COLO668 (cell line): ENCODE measurements at regions not wholly inside any gene's neighbourhood (a gene's known extent, or its start where the extent isn't known, plus 50 kb on each side); places are given as distances from the start of the nearest gene placed in this dataset.

Source experiments
- DNase-seq: peaks from one replicate; lab custom pipeline; 2025; ENCODE audit not compliant: unreplicated experiment; lab: John Stamatoyannopoulos, UW

DNA sequence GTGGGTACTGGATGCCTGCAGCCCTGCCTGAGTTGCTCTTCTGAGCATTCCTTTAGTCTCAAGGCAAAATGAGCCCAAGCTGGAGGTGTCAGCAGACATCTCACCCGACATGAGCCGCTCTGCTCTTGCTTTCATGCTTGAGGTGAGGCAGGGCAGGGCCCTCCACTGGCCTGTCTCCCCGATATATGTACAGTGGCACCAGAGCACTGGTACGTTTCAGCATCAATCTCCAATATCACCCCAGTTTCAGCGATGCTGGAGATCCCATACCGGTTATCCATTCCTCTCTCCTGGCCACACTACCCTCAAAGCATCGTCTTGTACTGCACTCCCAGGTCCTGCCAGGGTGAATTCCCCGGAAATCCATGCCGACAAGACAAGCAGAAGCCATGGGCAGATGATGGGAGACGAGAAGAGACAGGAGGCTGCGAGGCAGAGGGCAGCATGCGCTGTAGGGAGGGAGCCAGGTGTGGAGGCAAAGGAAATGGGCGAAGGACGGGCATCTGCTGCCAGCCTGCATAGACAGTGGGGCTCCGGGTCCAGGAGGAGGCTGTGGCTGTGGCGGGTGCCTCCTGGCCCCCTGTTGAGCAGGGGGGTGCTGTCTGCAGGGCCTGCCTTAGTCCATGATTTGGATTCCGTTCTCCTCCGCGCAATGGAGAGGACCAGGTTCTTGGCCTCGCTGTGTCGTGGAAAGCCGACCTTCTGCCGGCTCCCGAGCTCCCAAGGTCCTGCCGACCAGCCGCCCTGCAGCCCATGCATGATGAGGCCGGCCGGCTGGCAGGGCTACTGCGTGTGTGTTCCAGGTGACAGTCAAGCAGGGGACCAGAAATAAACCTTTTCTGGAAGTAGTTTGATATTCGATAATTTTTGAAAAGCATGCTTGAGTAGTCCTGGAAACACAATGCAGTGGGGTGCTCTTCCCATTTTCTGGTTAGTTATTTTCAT lies 152.2 kb upstream of the IRX2 start:
- no peak for DNase-seq

DNA sequence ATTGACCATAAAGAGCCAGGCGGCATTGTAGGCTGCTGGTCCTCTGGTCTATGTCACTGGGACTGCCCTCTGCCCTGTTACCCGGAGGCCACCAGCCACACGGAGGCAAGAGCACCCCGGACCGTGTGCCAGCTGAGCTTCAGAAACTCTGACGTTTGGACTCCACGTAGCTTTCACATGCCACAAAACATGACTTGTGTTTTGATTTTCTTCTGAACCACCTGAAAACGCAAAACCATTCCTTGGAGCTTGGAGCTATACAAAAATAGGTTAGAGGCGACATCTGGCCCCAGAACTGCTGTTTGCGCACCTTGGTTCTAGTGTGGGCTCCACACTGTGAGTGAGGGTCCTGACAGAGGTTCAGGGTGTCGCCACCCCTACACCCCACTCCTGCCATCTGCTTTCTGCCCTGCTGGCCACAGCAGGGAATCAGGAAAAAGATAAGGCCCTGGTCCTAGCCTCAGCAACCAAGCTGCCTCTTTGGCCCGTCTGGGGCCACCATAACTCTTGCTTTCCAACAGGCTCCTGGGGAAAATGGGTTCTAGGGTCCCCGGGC lies 151.3 kb upstream of the IRX2 start:
- no peak for DNase-seq

DNA sequence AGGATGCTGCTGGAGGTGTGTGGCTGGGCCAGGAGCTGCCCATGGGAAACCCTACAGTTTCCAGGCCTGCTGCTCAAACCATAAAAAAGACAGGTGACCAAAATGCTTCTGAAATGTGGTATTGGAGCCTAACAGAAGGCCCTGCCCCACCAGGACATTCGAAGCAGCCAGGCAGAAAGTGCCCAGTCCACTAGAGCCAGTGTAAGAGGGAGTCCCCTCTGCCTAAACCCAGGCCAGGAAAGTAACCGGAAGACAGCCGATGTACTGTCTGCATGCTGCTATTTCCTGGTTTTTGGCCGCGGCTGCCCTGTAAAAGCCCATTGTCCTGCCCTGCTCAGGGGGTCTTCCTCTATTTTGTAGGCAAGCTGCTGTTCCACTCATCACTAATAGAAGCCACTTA lies 150.7 kb upstream of the IRX2 start:
- DNase-seq = no peak

DNA sequence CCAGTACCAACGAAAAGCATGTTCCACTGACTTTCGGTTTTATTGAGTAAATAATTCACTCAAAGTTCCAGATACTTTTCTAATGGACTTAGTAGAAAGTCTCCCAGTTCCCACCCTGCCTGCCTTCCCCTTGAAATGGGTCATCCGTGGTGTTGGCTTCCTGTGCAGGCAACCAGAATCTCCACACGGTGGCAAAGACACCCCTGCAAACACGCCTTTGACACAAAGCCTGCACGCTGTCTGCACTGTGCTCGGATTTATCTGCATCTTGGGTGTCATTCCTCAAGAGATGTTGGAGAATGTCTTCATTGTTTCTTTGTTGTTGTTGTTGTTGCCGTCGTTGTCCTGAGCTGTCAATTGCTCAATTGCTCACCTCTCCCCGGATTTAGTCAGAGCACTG lies 150.0 kb upstream of the IRX2 start:
- DNase-seq = no peak

DNA sequence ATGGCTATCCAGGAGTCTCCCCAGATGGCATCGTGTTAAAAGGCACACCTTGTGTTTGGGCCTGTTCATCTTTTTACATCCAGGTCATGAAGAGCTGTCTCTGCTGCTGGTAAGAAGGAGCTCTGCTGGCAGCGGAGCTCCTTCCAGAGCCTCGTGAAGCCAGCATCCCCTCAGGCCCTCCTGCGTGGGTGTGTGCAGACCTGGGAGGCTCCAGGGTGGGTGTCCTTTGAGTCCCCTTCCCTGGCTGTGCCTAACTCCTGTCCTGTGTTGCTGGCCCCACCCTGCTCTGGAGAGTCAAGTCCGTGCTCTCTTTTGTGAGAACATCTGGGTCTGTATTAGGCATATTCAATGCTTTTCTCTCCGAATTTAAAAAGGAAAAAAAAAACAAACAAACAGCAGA lies 149.6 kb upstream of the IRX2 start:
- DNase-seq = no peak

DNA sequence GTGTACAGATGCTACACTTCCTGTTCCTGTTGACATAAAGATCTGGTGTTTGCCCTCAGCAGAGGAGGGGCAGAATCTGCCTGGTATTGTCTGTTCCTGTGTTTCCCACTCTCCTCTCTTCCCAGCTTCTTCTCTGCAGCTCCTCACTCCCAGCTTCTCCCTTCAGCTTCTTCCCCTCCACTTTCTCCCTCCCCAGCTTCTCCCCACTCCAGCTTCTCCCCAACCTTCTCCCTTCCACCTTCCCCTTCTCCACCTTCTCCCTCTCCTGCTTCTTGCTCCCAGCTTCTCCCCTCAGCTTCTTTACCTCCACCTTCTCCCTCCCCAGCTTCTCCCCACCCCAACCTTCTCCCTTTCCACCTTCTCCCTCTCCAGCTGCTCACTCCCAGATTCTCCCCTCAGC lies 148.9 kb upstream of the IRX2 start:
- no peak for DNase-seq

DNA sequence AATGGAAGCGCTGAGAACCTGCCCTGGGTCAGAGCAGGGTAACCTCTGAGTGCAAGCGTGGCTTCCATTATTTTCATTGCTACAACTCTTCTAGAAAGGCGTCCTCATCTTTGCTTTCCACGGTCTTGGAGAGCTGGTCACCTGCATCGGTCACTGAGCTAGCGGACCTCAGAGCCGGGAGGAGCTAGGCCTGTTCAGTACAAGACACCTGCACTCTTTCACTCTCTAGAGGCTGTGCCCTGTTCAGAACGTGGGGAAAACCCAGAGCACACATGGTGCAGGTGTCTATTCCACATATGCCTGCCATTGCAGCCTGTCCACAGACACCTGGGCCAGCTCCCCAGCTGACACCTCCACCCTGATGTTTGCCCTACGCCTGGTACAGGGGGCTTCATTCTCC lies 147.8 kb upstream of the IRX2 start:
- DNase-seq = no peak

DNA sequence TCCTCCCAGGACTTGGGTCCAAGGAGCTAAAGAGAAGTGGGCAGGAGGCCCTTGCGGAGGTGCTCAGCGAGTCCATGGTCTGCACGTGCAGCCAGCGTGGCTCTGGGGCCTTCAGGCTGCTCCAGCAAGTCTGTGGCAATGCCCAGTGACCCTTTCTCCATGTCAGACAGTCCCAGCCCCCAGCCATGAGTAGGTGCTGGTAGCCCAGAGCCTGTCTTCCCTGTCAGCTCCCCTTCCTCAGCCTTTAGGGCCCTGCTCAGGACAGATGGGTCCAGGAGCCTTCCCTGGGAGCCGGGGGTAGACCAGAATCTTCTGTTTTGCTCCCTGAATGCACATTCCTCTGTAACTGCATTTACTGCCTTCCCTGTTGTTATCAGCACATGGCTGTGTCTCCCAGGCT lies 147.2 kb upstream of the IRX2 start:
- DNase-seq = no peak

DNA sequence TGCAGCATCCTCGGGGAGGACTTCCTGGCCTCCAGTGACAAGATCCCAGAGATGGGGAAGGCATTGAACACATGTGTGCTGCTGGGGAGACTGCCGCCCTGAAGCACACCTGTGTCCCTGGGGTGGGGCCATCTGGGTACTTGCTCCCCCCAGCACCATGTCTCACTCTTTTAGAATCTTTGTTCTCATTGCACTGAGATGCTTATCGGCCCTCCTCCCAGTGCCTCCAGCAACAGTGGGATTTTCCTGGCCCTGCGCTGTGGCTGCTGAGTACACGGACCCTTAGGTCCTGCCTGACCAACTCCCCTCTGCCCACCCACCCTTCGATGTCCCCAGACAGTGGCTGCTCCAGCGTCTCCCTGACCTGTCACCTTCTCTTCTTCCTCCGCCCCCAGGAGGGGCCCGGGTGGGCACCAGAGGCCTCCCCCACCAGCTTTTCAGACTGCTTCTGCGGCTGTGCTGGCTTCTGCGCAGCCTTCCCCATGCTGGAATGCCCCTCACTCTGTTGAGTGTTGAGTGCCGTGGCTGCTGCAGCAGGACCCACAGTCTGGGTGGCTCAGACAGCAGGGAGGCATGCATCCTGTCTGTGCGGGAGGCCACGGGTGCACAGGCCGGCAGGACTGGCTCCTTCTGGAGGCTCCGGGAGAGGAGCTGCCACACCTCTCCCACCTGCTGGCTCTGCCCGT lies 145.9 kb upstream of the IRX2 start:
- DNase-seq = no peak

DNA sequence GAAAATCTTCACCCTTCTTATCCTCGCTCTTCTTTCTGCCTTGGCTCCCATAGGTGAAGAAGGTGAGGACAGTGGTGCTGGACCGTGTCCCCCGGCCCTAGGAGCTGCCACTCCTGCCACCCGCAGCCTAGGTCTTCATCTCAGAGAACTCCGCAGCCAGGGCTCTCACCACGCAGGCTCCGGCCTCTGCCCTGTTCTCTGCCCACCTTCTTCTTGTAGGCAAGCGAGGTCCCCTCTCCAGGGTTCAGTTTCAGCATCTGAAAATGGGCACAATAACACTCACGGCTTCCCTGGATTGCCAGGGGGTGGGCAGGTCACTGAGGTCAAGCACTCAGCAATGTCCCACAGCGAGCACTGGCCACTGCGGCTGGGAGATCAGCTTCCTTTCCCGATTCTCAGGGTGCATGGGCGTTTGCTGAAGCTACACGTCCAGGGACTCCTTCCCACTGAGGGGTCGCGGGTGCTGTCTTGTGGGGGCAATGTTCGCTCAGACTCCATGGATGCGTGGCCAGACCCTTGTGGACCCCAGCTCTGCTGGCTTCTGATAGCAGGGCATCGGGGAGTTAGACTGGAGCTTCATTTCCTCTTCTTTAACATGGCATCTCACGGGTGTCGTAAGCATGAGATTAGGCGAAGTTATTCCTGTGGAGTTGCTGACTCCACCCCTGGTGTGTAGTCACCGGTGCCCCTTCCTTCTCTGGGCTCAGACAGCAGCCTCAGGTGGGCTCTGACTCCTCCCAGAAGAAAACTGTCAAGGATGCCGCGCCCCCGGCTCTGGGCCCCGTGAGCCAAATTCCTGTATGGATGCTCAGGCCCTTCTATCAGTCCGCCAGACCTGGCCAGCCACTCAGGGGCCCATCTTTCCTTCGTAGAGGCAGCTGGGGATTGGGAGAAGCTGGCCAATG lies 145.1 kb upstream of the IRX2 start:
- DNase-seq = no peak

DNA sequence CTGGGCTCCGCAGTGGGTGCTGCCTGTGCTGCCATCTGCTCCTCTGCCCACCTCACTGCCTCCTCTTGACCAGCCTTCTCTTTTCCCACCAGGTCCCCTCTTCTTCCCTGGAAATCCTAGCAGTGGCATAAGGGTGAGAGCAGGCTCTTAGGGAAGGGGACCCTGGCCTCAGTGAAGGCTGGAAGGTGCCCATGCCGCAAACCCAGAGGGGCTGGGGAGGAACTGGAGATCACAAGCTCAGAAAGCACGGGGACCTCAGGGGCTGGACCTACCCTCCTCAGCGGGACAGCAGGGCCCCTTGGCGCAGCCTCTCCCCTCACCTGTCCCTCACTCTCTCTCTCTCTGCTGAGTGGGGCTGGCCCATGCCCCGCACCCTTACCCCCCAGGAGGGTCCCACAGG lies 144.4 kb upstream of the IRX2 start:
- no peak for DNase-seq

DNA sequence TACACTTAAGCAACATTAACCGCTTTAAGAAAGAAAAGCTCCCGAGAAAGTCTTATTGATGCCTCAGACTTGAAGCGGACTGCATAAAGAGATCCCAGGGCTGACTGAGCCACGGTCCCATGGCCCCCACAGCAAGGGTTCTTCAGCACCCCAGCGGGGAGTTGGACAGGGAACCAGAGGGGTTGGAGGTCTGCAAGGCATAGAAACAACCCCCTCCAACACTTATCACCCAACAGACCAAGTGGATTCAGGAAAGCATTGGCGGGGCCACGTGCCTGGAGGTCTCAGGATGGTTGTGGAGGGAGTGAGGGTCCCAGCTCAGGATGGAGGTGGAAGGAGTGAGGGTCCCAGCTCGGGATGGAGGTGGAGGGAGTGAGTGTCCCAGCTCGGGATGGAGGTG lies 143.7 kb upstream of the IRX2 start:
- no peak for DNase-seq

DNA sequence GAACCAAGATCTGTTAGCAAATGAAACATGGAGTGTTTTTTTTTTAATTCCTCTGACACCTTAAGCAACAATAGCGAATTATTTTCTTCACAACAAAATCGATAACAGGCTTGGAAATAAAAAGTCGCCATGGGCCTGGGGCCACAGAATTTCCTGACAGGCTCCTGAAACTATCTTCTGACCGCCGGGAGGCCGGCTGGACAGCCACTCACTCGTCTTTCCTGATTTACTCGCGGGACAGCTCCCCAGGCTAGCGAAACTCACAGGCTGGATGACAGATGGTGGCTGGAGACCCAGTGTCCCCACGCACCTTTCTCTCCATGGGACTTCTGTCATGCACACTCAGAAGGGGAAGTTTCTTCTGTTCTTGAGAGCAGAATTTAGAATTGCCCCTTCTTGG lies 143.3 kb upstream of the IRX2 start:
- no peak for DNase-seq

DNA sequence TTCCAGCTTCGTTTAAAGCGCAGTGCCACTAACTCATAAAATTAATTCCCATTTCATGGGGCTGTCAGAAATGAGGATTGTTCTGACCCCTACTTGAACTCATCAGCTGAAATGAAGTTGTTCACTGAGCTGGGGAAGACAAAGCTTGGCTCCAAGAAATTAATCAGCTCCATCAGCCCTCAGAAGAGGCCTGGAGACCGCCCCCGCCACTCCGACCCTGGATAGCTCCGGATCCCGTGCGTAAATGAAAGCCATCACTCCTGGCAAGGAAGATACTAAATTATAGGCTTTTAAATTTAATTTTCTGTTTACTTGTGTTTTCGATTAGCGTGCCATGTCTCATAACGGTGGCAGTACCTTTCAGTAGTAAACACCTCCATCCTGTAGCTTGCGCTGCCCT lies 142.8 kb upstream of the IRX2 start:
- DNase-seq = no peak

DNA sequence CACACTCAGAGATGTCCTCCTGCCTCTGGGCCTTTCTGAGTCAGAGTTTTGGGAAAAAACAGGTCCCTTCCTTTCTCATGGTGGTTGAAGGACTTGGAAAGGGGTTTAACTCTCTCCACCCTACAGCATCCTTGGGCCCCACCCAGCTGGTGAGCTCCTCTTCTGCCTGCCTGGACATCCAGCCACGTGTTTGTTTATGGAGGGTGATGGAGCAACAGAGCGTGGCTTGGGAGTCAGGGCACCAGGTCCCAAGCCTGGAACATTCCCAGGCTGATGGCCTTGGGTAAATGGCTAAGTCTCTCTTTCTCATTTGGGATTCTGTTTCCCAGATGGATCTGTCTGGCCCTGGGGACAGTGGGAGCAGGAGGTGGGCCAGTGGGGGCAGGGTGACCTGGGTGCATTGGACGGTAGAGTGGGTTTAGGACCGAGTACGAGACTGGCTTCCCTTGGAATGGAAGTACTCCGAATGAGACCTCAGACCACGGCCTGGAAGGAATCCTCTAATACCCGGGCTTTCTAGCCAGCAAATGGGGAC lies 141.1 kb upstream of the IRX2 start:
- no peak for DNase-seq

DNA sequence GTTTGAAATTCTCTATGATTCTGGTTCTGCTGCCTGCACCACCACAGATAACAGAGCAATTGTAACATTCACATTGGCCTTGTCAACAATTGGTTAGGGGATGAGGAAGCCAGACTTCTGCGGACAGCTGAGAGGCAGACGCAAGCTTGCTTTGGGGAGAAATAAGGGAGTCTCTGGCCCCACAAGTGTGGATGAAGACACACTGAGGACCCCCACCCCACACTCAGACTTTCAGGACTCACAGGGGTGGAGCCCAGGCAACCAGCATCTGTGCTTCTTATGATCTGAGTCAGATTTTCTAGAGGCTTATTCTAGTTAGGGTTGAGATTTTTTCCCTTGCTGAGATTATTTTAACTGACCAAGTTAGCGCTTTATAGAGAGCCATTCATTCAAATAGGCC lies 140.3 kb upstream of the IRX2 start:
- DNase-seq = no peak

DNA sequence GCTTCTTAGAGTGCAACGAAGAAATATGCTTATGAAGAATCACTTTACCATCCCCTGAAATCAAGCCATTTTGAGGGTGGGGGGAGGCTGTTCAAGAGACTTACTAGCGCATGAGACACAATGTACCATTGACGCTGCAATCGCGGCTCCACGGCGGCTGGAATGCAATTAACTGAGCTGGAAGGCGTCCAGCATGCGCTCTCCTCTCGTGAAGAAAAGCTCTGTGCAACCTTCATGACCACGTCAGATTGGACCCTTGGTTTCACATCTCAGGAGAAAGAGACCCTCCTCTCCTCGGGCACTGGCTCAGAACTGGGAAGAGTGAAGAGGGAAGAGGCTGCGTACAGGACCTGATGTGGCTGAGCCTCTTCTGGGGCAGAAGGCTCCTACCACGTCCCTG lies 138.5 kb upstream of the IRX2 start:
- DNase-seq = no peak

DNA sequence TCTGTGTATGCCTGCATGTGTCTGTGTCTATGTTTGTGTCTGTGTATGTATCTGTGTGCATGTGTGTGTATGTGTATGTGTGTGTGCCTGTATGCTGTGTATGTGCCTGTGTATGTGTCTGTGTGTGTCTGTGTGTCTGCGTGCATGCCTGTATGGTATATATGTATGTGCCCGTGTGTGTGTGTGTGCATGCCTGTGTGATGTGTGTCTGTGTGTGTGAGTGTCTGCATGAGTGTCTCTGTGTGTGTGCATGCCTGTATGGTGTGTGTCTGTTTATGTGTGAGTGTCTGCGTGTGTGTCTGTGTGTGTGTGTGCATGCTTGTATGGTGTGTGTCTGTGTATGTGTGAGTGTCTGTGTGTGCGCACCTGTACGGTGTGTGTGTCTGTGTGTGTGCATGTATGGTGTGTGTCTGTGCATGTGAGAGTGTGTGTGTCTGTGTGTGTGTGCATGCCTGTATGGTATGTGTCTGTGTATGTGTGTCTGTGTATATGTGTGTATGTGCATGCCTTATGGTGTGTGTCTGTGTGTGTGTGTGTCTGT lies 137.1 kb upstream of the IRX2 start:
- no peak for DNase-seq

DNA sequence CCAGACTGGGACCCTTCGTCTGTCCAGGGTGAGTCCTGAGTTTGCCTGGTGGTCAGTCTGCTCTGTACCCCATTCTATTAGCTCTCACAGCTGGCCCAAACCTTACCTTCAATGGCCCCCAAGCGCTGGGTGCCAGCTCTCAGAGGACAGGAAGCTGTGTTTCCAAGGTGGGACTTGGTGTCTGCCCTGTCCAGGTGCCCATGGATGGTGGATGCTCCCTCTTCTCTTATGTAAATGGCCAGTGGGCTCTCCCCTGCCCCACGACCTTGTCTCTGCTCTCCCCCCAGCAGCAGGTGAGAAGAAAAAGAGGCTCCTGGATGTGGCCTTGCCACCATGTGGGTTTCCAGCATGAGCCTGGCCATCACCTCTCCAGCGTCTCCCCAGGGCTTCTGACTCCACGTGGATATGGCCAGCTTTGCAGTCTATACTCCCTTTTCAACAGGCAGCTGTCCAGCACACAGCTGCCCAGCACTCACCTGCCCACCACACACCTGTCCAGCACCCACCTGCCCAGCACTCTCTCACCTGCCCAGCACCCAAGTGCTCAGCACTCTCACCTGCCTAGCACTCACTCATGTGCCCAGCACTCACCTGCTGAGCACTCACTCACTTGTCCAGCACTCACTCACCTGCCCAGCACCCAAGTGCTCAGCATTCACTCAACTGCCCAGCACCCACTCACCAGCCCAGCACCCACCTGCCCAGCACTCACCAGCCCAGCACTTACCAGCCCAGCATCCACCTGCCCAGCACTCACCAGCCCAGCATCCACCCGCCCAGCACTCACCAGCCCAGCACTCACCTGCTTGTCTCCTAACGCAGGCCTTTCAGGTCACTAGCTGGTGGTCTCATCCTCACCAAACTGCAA lies 136.2 kb upstream of the IRX2 start:
- no peak for DNase-seq

DNA sequence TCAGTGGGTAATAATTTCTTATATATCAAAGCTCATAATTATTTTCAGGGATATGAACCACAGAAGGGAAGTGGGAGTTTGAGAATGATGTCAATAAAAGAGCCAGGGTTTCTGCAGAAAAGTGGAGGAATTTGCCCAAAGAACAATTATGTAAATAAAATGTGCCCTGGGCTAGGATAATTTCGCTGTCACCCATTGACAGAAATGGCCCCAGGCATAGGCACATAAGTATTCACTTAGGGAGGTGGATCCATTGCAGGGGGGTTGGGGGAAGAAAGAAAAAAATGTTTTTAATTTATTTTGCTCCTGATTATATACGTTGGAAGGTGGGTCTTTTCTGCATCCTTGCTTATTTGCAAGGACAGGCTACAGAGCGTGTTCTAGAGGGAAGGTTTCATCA lies 135.1 kb upstream of the IRX2 start:
- no peak for DNase-seq
